Non-pigmented ciliary epithelial cell (primary cell): ENCODE measurements at regions not wholly inside any gene's neighbourhood (a gene's known extent, or its start where the extent isn't known, plus 50 kb on each side); places are given as distances from the start of the nearest gene placed in this dataset.
"Not testable (repeated sequence)": the region's sequence is repeated elsewhere in the genome, so short reads cannot be mapped to it uniquely, and the experiment has no call there.

Source experiments
- DNase-seq: peaks from one replicate; pipeline ENCODE4 v3.0.0-alpha.2; 2010; ENCODE audit warnings: low read depth

- DNase-seq: no peak
Measured at GRCh38 chr4:116321471-116321870, 763.9 kb downstream of the TRAM1L1 start.

GRCh38 chr4:116320859-116321258 is 764.5 kb downstream of the TRAM1L1 start:
- no peak for DNase-seq

GRCh38 chr4:116303736-116304188 is 781.6 kb downstream of the TRAM1L1 start:
- no peak for DNase-seq

GRCh38 chr4:116302990-116303735 is 782.2 kb downstream of the TRAM1L1 start:
- DNase-seq: no peak

GRCh38 chr4:116275006-116275405 is 810.4 kb downstream of the TRAM1L1 start:
- DNase-seq: no peak

- no peak for DNase-seq
Measured at GRCh38 chr4:116272336-116272735, 813.0 kb downstream of the TRAM1L1 start.

- DNase-seq: not testable (repeated sequence)
Measured at GRCh38 chr4:116260931-116261330, 824.4 kb downstream of the TRAM1L1 start.

GRCh38 chr4:116244771-116245170 is 840.6 kb downstream of the TRAM1L1 start:
- DNase-seq: no peak

GRCh38 chr4:116243431-116243830 is 841.9 kb downstream of the TRAM1L1 start:
- no peak for DNase-seq

GRCh38 chr4:116233971-116234370 is 851.4 kb downstream of the TRAM1L1 start:
- no peak for DNase-seq

- not testable (repeated sequence) for DNase-seq
Measured at GRCh38 chr4:116231999-116232398, 853.4 kb downstream of the TRAM1L1 start.

GRCh38 chr4:116229420-116229819 is 856.0 kb downstream of the TRAM1L1 start:
- DNase-seq: no peak

- DNase-seq: no peak
Measured at GRCh38 chr4:116223040-116223732, 862.2 kb downstream of the TRAM1L1 start.

GRCh38 chr4:116217781-116218180 is 867.6 kb downstream of the TRAM1L1 start:
- peak; percentile 6 for DNase-seq

- DNase-seq: no peak
Measured at GRCh38 chr4:116215622-116216021, 869.8 kb downstream of the TRAM1L1 start.

- DNase-seq: no peak
Measured at GRCh38 chr4:116202524-116202923, 882.9 kb downstream of the TRAM1L1 start.

GRCh38 chr4:116197317-116197809 is 888.0 kb downstream of the TRAM1L1 start:
- DNase-seq: no peak

- no peak for DNase-seq
Measured at GRCh38 chr4:116183241-116183640, 902.1 kb downstream of the TRAM1L1 start.

GRCh38 chr4:116180157-116180601 is 905.2 kb downstream of the TRAM1L1 start:
- DNase-seq: no peak

- DNase-seq: not testable (repeated sequence)
Measured at GRCh38 chr4:116151371-116151770, 934.0 kb downstream of the TRAM1L1 start.

- no peak for DNase-seq
Measured at GRCh38 chr4:116150152-116150551, 935.2 kb downstream of the TRAM1L1 start.

- DNase-seq: no peak
Measured at GRCh38 chr4:116143198-116143597, 942.2 kb downstream of the TRAM1L1 start.

GRCh38 chr4:116132946-116133345 is 952.4 kb downstream of the TRAM1L1 start:
- no peak for DNase-seq
